ENCODE measurements at regions not wholly inside any gene's neighbourhood (a gene's known extent, or its start where the extent isn't known, plus 50 kb on each side); places are given as distances from the start of the nearest gene placed in this dataset.

DNA sequence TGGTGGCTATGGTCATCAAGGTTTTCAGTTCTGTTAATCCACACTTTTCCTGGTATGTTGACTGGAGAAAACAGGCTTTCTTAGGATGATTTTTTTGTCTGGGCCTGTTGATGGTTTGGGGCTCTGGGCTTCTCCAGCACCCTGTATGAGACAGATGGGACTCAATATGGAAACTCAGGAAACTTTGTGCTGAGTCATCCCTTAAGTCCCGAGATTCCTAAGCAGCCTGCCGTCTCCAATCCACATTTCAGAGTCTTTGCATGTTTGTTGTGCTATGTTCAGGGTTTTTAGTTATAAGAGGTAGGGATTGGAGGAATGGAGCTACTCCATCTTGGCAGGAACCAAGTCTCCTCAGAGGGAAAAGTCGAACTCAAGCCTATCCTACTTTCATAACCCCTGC, 253.3 kb upstream of the FOXF1 start:
- H3K9me3 ChIP-seq (replicated peaks; ENCODE audit: control insufficient read depth, insufficient read depth, low read length) = no peaks in the 10 kb centered on the region
- intact Hi-C loops (cut with micrococcal nuclease) = no loop called here
- H3K4me2 ChIP-seq (ENCODE audit: insufficient read depth, low read length) = no peak overlapping the region
- H3K9ac ChIP-seq (replicated peaks; ENCODE audit: extremely low read depth, insufficient read depth, low read length) = no peak overlapping the region
- H3K27ac ChIP-seq (ENCODE audit: insufficient read depth, low read depth, low read length) = no peak overlapping the region
- TF ChIP-seq EZH2 (IDR thresholded peaks at IDR 0.05; ENCODE audit: borderline replicate concordance, low read depth, low read length, severe bottlenecking) = no peak
- TF ChIP-seq, protein P1, sequence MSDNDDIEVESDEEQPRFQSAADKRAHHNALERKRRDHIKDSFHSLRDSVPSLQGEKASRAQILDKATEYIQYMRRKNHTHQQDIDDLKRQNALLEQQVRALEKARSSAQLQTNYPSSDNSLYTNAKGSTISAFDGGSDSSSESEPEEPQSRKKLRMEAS (IDR thresholded peaks at IDR 0.05; ENCODE audit: insufficient read depth, insufficient read length) = no peak
- TF ChIP-seq FOS (IDR thresholded peaks at IDR 0.05; ENCODE audit: borderline replicate concordance, insufficient read depth, low read length) = no peak
- no peak for TF ChIP-seq CTCF (IDR thresholded peaks at IDR 0.05; ENCODE audit: extremely low read depth in 1 of 2, insufficient read depth in 1 of 2, low read depth in 1 of 2, low read length in 2 of 2)
- no peak for TF ChIP-seq GATA2 (IDR thresholded peaks at IDR 0.05; ENCODE audit: insufficient read depth, insufficient read length, low read depth, low read length)
- no peak for TF ChIP-seq JUN (IDR thresholded peaks at IDR 0.05; ENCODE audit: borderline replicate concordance, insufficient read depth, insufficient read length, low read depth)
- TF ChIP-seq POLR2A (IDR thresholded peaks at IDR 0.05; ENCODE audit: low read depth, low read length) = no peak
- TF ChIP-seq MYC (IDR thresholded peaks at IDR 0.05; ENCODE audit: low read depth, low read length) = no peak
- no TSS peak for BruUV-seq (replicated peaks)
- no peaks in the 10 kb centered on the region for H3K79me2 ChIP-seq (ENCODE audit: control insufficient read depth, insufficient read depth, low read length)
- no peak for FAIRE-seq
- POLR2A ChIA-PET = no interaction called here
- H3K4me1 ChIP-seq (ENCODE audit: control insufficient read depth, extremely low read depth, insufficient read depth, low read length) = no peaks in the 10 kb centered on the region
- DNase-seq (ENCODE audit: low read depth, low spot score) = no peak
- H2AFZ ChIP-seq (ENCODE audit: low read depth, low read length) = no peak overlapping the region
- CTCF ChIA-PET = interaction anchor here (0.9 to 7.7 kb wide), 2 partner anchors 212 to 262 kb away, joined by 3 to 471 read pairs; no protein-coding TSS in a partner anchor
- H4K20me1 ChIP-seq (replicated peaks; ENCODE audit: control insufficient read depth, extremely low read depth, insufficient read depth, low read length) = no peaks in the 10 kb centered on the region
- dilution Hi-C loops (cut with MboI; ENCODE audit: extremely low pct_ligation_motif_present, low sequenced_read_pairs) = no loop called here
- H3K27me3 ChIP-seq (ENCODE audit: control insufficient read depth in 2 of 2, insufficient read depth in 2 of 2, low read length in 2 of 2) = peaks cover 11 to 17% of the 10 kb centered on the region in 2 experiments
- H3K36me3 ChIP-seq (ENCODE audit: control insufficient read depth in 2 of 2, extremely low read depth in 1 of 2, insufficient read depth in 2 of 2, low read length in 2 of 2) = no peaks in the 10 kb centered on the region
- no peak overlapping the region for H3K4me3 ChIP-seq (replicated peaks in 1 of 3; ENCODE audit: insufficient read depth in 1 of 3, low read depth in 1 of 3, low read length in 3 of 3)
- H3K9me1 ChIP-seq (replicated peaks; ENCODE audit: control insufficient read depth, extremely low read depth, insufficient read depth, low read length) = no peaks in the 10 kb centered on the region

Data from endothelial cell of umbilical vein (primary cell).